RWPE2 (cell line): ENCODE measurements at regions not wholly inside any gene's neighbourhood (a gene's known extent, or its start where the extent isn't known, plus 50 kb on each side); places are given as distances from the start of the nearest gene placed in this dataset.
A peak's percentile ranks its signal among the peaks of the same experiment; 100 is the strongest.

Experiments used
- ATAC-seq: fragments of 200-7000 bp; cut with Tn5 transposase; 3 replicates; pipeline ENCODE4 v1.9.1; 2021; ENCODE audit warnings: low read depth
- DNase-seq: peaks from one replicate; pipeline ENCODE4 v3.0.0-alpha.2; 2020; ENCODE audit warnings: low spot score
- H3K27ac ChIP-seq: fragments of 450-650 bp; 2 replicates; pipeline ENCODE4 v1.5.1; 2017; ENCODE audit warnings: mild to moderate bottlenecking; ENCODE audit not compliant: poor library complexity, severe bottlenecking
- H3K27me3 ChIP-seq: fragments of 250-450 bp; sonication (Bioruptor Pico); 2 replicates; pipeline ENCODE4 v1.5.1; 2021; ENCODE audit warnings: mild to moderate bottlenecking, moderate library complexity; ENCODE audit not compliant: insufficient read depth, poor library complexity, severe bottlenecking
- H3K36me3 ChIP-seq: fragments of 250-450 bp; sonication (Bioruptor Pico); 2 replicates; pipeline ENCODE4 v1.5.1; 2020; ENCODE audit warnings: low read depth, mild to moderate bottlenecking, moderate library complexity
- H3K4me1 ChIP-seq: fragments of 250-450 bp; sonication (Bioruptor Pico); 2 replicates; pipeline ENCODE4 v1.5.1; 2021; ENCODE audit warnings: mild to moderate bottlenecking, moderate library complexity; ENCODE audit not compliant: insufficient read depth, poor library complexity, severe bottlenecking
- H3K4me3 ChIP-seq: fragments of 250-450 bp; sonication (Bioruptor Pico); 2 replicates; pipeline ENCODE4 v1.5.1; 2021; ENCODE audit warnings: mild to moderate bottlenecking, moderate library complexity; ENCODE audit not compliant: severe bottlenecking
- H3K9me3 ChIP-seq: fragments of 250-450 bp; sonication (Bioruptor Pico); 2 replicates; pipeline ENCODE4 v1.5.1; 2021; ENCODE audit warnings: mild to moderate bottlenecking, moderate library complexity; ENCODE audit not compliant: severe bottlenecking
- CTCF ChIP-seq: fragments of 450-650 bp; IDR thresholded peaks from one replicate; pipeline ENCODE4 v1.5.1; 2017; ENCODE audit warnings: mild to moderate bottlenecking, moderate library complexity; ENCODE audit not compliant: poor library complexity, severe bottlenecking

DNA sequence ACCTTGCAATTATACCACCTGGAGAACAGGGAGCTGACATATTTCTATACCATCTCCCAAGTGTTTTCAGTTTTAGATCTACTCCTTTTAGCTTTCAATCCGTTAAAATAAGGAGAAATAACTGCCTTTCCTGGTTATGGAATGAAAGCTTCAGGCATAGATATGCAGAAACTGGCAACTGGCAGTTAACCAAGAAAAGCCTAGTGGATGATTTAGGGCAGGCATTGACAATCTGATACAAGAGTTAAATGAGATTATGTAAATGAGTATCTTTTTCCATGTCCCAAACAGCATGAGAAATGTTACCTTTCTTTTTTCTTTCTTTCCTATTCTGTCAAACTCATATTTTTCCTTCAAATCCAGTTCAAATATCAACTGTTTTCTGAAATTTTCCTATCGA lies 689.1 kb upstream of the DPPA4 start:
- H3K4me3 ChIP-seq: no peak overlapping the region
- H3K9me3 ChIP-seq: no peaks in the 10 kb centered on the region
- DNase-seq: no peak
- no peaks in the 10 kb centered on the region for H3K4me1 ChIP-seq
- H3K27me3 ChIP-seq: no peaks in the 10 kb centered on the region
- no peak overlapping the region for H3K27ac ChIP-seq
- ATAC-seq: no peak
- H3K36me3 ChIP-seq: no peaks in the 10 kb centered on the region
- TF ChIP-seq CTCF: no peak

- H3K36me3 ChIP-seq: no peaks in the 10 kb centered on the region
- no peak overlapping the region for H3K27ac ChIP-seq
- H3K27me3 ChIP-seq: no peaks in the 10 kb centered on the region
- ATAC-seq (peak; percentile 82), DNase-seq (no peak)
- H3K9me3 ChIP-seq: no peaks in the 10 kb centered on the region
- no peaks in the 10 kb centered on the region for H3K4me1 ChIP-seq
- H3K4me3 ChIP-seq: no peak overlapping the region
- no peak for TF ChIP-seq CTCF
These were observed 690.2 kb upstream of the DPPA4 start for GRCh38 chr3:110027446-110028080.

GRCh38 chr3:110031975-110032374 lies 694.6 kb upstream of the DPPA4 start:
- ATAC-seq: no peak
- TF ChIP-seq CTCF: no peak
- Histone ChIP-seq H3K36me3 (no peaks in the 10 kb centered on the region), H3K4me3 (no peak overlapping the region), H3K27me3 (no peaks in the 10 kb centered on the region), H3K4me1 (no peaks in the 10 kb centered on the region), H3K27ac (no peak overlapping the region), H3K9me3 (no peaks in the 10 kb centered on the region)
- no peak for DNase-seq

- DNase-seq (no peak), ATAC-seq (no peak)
- no peak for TF ChIP-seq CTCF
- Histone ChIP-seq H3K27me3 (no peaks in the 10 kb centered on the region), H3K4me1 (no peaks in the 10 kb centered on the region), H3K36me3 (no peaks in the 10 kb centered on the region), H3K4me3 (no peak overlapping the region), H3K9me3 (no peaks in the 10 kb centered on the region), H3K27ac (no peak overlapping the region)
These were observed 722.1 kb upstream of the DPPA4 start for GRCh38 chr3:110059431-110059830.

DNA sequence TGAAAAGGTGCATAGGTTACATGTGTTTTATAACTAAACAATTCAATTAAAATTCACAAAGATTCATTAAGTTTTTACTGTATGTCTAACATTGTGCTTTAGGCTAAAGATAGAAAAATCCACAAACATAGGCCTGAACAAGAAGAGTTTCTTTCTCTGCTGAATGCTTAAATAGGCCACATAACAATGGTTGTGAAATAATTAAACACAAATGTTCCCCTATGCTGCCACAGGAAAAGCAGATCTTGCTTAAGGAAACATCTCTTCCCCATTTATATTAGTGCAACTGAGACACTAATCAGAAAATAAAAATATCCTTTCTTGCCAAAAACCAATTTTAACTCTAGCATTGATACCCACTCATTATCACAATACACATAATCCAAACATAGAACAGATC lies 725.4 kb upstream of the DPPA4 start:
- Histone ChIP-seq H3K36me3 (no peaks in the 10 kb centered on the region), H3K27ac (no peak overlapping the region), H3K4me3 (no peak overlapping the region), H3K27me3 (no peaks in the 10 kb centered on the region), H3K4me1 (no peaks in the 10 kb centered on the region), H3K9me3 (no peaks in the 10 kb centered on the region)
- ATAC-seq (no peak), DNase-seq (no peak)
- TF ChIP-seq CTCF: no peak
